ENCODE measurements at regions not wholly inside any gene's neighbourhood (a gene's known extent, or its start where the extent isn't known, plus 50 kb on each side); places are given as distances from the start of the nearest gene placed in this dataset.

- no peak overlapping the region for H3K4me2 ChIP-seq (ENCODE audit: control insufficient read depth, extremely low read depth, insufficient read depth, low read depth, low read length)
- no peak for TF ChIP-seq EZH2 (IDR thresholded peaks at IDR 0.05; ENCODE audit: low read length)
- no peak for TF ChIP-seq CTCF (optimal IDR thresholded peaks at IDR 0.05 in 1 of 3, IDR thresholded peaks at IDR 0.05 in 1 of 3, conservative IDR thresholded peaks at IDR 0.05 in 1 of 3; ENCODE audit: extremely low read depth in 1 of 3, insufficient read depth in 2 of 3, low read length in 3 of 3)
- H3K27ac ChIP-seq (ENCODE audit: control insufficient read depth, insufficient read depth, low read length): no peak overlapping the region
- H3K9me1 ChIP-seq (ENCODE audit: control insufficient read depth, extremely low read depth, insufficient read depth, low read length): no peaks in the 10 kb centered on the region
- H3K9ac ChIP-seq (ENCODE audit: control insufficient read depth, extremely low read depth, insufficient read depth, low read length): no peak overlapping the region
- no peaks in the 10 kb centered on the region for H3K36me3 ChIP-seq (ENCODE audit: control insufficient read depth in 2 of 2, extremely low read depth in 1 of 2, insufficient read depth in 2 of 2, low read length in 2 of 2)
- no peaks in the 10 kb centered on the region for H4K20me1 ChIP-seq (ENCODE audit: control insufficient read depth, extremely low read depth, insufficient read depth, low read length)
- H2AFZ ChIP-seq (ENCODE audit: control insufficient read depth, low read length): no peak overlapping the region
- no peaks in the 10 kb centered on the region for H3K9me3 ChIP-seq (ENCODE audit: control insufficient read depth, low read depth, low read length)
- no peak overlapping the region for H3K4me3 ChIP-seq (ENCODE audit: control insufficient read depth in 2 of 3, extremely low read depth in 1 of 3, insufficient read depth in 2 of 3, low read depth in 1 of 3, low read length in 3 of 3)
- dilution Hi-C loops (cut with MboI; ENCODE audit: extremely low pct_ligation_motif_present, low sequenced_read_pairs): no loop called here
- H3K79me2 ChIP-seq (ENCODE audit: control insufficient read depth, insufficient read depth, low read length): no peaks in the 10 kb centered on the region
- no peaks in the 10 kb centered on the region for H3K27me3 ChIP-seq (ENCODE audit: control insufficient read depth, extremely low read depth, insufficient read depth, low read length)
- no peak for DNase-seq (ENCODE audit: low read depth, low spot score)
- no peak for FAIRE-seq
- no peaks in the 10 kb centered on the region for H3K4me1 ChIP-seq (ENCODE audit: control insufficient read depth, extremely low read depth, insufficient read depth, low read length)
These were observed 241.6 kb upstream of the CD180 start for GRCh38 chr5:67437905-67438845.

- FAIRE-seq: no peak
- no peaks in the 10 kb centered on the region for H3K4me1 ChIP-seq (ENCODE audit: control insufficient read depth, extremely low read depth, insufficient read depth, low read length)
- no peak overlapping the region for H3K27ac ChIP-seq (ENCODE audit: control insufficient read depth, insufficient read depth, low read length)
- H3K27me3 ChIP-seq (ENCODE audit: control insufficient read depth, extremely low read depth, insufficient read depth, low read length): no peaks in the 10 kb centered on the region
- no peak overlapping the region for H2AFZ ChIP-seq (ENCODE audit: control insufficient read depth, low read length)
- DNase-seq (ENCODE audit: low read depth, low spot score): no peak
- H3K79me2 ChIP-seq (ENCODE audit: control insufficient read depth, insufficient read depth, low read length): no peaks in the 10 kb centered on the region
- no peak overlapping the region for H3K4me2 ChIP-seq (ENCODE audit: control insufficient read depth, extremely low read depth, insufficient read depth, low read depth, low read length)
- no peaks in the 10 kb centered on the region for H3K36me3 ChIP-seq (ENCODE audit: control insufficient read depth in 2 of 2, extremely low read depth in 1 of 2, insufficient read depth in 2 of 2, low read length in 2 of 2)
- H3K9ac ChIP-seq (ENCODE audit: control insufficient read depth, extremely low read depth, insufficient read depth, low read length): no peak overlapping the region
- dilution Hi-C loops (cut with MboI; ENCODE audit: extremely low pct_ligation_motif_present, low sequenced_read_pairs): no loop called here
- no peak for TF ChIP-seq CTCF (optimal IDR thresholded peaks at IDR 0.05 in 1 of 3, IDR thresholded peaks at IDR 0.05 in 1 of 3, conservative IDR thresholded peaks at IDR 0.05 in 1 of 3; ENCODE audit: extremely low read depth in 1 of 3, insufficient read depth in 2 of 3, low read length in 3 of 3)
- TF ChIP-seq EZH2 (IDR thresholded peaks at IDR 0.05; ENCODE audit: low read length): no peak
- H3K9me1 ChIP-seq (ENCODE audit: control insufficient read depth, extremely low read depth, insufficient read depth, low read length): no peaks in the 10 kb centered on the region
- H3K9me3 ChIP-seq (ENCODE audit: control insufficient read depth, low read depth, low read length): no peaks in the 10 kb centered on the region
- H4K20me1 ChIP-seq (ENCODE audit: control insufficient read depth, extremely low read depth, insufficient read depth, low read length): no peaks in the 10 kb centered on the region
- H3K4me3 ChIP-seq (ENCODE audit: control insufficient read depth in 2 of 3, extremely low read depth in 1 of 3, insufficient read depth in 2 of 3, low read depth in 1 of 3, low read length in 3 of 3): no peak overlapping the region
These were observed 238.4 kb upstream of the CD180 start for GRCh38 chr5:67435032-67435431.
